GM13977 (cell line): ENCODE measurements at regions not wholly inside any gene's neighbourhood (a gene's known extent, or its start where the extent isn't known, plus 50 kb on each side); places are given as distances from the start of the nearest gene placed in this dataset.

Experiments used
- DNase-seq: peaks from one replicate; pipeline ENCODE4 v3.0.0; 2012; ENCODE audit warnings: low spot score
- CTCF ChIP-seq: IDR thresholded peaks from 2 replicates; pipeline ENCODE4 v1.5.1; 2012; ENCODE audit warnings: mild to moderate bottlenecking, control low read depth; ENCODE audit not compliant: insufficient read depth; ENCODE audit errors: extremely low read depth, missing control alignments
- in situ Hi-C: fragments of 300-500 bp; cut with MboI; formaldehyde crosslinking; loops from one replicate; pipeline ENCODE4 v1.12.0; 2022; ENCODE audit warnings: low sequenced_read_pairs, low pct_unique_long_range_greater_than_20kb, mixed read lengths, inconsistent platforms; ENCODE audit not compliant: unreplicated experiment

GRCh38 chr3:117532268-117532667 lies 822.7 kb downstream of the TUSC7 start:
- DNase-seq: no peak
- in situ Hi-C loops: no loop called here

GRCh38 chr3:117534138-117534537 lies 824.6 kb downstream of the TUSC7 start:
- DNase-seq: no peak

More at GRCh38 chr3:117532268-117532667, 822.7 kb downstream of the TUSC7 start:
- no peak for TF ChIP-seq CTCF

GRCh38 chr3:117536006-117536405 lies 826.4 kb downstream of the TUSC7 start:
- no peak for DNase-seq
- TF ChIP-seq CTCF: no peak
- in situ Hi-C loops: no loop called here

More at GRCh38 chr3:117534138-117534537, 824.6 kb downstream of the TUSC7 start:
- TF ChIP-seq CTCF: no peak
- in situ Hi-C loops: no loop called here

GRCh38 chr3:117537949-117538348 lies 828.4 kb downstream of the TUSC7 start:
- DNase-seq: no peak
- in situ Hi-C loops: no loop called here
- TF ChIP-seq CTCF: no peak

- TF ChIP-seq CTCF: no peak
- in situ Hi-C loops: no loop called here
- no peak for DNase-seq
Observed at GRCh38 chr3:117539729-117540128, 830.1 kb downstream of the TUSC7 start.

- in situ Hi-C loops: no loop called here
- no peak for TF ChIP-seq CTCF
- DNase-seq: no peak
Observed at GRCh38 chr3:117540597-117540996, 831.0 kb downstream of the TUSC7 start.

- in situ Hi-C loops: no loop called here
- DNase-seq: no peak
Observed at GRCh38 chr3:117541721-117542120, 832.1 kb downstream of the TUSC7 start.

More at GRCh38 chr3:117541721-117542120, 832.1 kb downstream of the TUSC7 start:
- no peak for TF ChIP-seq CTCF
